Retinal pigment epithelial cell (primary cell): ENCODE measurements at regions not wholly inside any gene's neighbourhood (a gene's known extent, or its start where the extent isn't known, plus 50 kb on each side); places are given as distances from the start of the nearest gene placed in this dataset.

Experiments used
- DNase-seq: peaks from one replicate; pipeline ENCODE4 v3.0.0-alpha.2; 2010; ENCODE audit warnings: low read depth
- H3K4me3 ChIP-seq: 2 replicates; pipeline ENCODE4 v1.5.1; 2011; ENCODE audit warnings: mild to moderate bottlenecking, low read length, control low read depth, moderate library complexity
- CTCF ChIP-seq: conservative IDR thresholded peaks from 2 replicates; pipeline ENCODE4 v1.5.1; 2011; ENCODE audit warnings: low read depth, low read length, control low read depth, inconsistent platforms

DNA sequence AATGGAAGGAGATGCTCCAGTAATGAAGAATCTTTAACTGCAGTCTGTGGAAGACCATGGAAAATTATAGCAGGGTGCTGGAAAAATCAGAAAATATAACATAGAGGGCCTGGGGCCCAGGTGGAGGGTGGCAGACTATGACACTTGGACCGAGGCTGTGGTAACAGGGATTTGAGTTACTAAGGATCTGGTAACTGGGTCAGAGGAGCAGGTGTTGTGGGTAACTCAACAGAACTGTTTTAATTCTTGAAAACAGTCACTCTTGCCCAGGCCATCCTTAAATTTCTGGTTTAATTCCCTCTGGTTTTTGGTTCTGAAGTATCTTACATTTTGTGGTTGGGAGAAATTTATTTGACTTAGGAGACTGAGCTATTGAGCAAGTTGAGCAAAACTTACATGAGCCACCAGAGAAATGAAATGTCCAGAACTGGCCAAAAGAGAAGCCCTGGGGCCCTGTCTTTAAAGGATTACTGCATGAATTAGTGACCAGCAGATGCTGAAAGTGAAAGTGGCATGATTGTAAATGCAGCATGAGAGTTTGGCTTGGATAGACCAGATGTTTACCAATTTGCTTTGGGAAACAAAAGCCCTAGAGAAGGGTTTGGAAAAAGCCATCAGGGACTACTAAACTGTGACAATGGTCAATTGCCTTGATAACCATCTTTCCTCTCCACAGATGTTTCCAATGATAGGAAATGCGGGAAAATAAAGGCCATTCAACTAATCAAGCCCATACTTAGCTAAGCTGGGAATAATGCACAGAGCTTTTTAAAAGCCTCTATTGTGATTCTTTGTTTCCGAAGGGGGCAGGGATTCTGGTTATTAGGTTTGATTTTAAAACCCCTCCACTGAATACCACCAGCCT is 374.9 kb upstream of the TGFBR2 start:
- no peak overlapping the region for H3K4me3 ChIP-seq
- DNase-seq = no peak
- TF ChIP-seq CTCF = no peak

GRCh38 chr3:30232142-30232541 is 374.3 kb upstream of the TGFBR2 start:
- no peak for TF ChIP-seq CTCF
- H3K4me3 ChIP-seq = no peak overlapping the region
- DNase-seq = no peak

DNA sequence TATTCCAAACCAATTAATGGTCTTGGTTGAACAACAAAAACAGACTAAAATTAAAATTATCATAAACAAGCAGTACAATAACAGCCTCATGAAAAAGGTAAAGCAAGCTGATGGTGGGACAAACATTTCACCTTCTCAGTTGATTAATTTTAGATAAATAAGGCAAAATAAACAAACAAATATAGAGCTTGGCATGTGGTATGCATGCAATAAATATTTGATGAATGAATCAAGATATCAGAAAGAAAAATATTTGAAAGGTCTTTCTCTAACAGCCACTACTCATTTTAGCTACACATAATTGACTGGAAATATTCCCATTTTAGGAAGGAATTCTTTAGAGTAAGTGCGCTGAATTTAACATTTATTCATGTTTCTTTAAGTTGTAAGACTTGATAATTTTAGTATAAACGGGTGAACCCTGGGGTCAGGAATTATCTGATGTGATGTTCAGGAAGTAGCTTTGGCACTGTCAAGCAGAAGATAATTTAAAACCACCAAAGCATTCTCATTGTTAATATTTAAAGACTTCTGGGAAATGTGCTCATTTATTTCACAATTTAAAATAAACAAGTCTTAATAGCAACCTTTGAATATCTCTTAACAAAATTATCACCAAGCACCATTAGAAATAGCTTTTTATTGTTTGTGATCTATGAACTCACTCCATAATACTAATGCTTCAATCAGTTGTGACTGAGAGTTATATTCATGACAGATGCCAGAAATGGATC is 372.3 kb upstream of the TGFBR2 start:
- no peak for TF ChIP-seq CTCF
- H3K4me3 ChIP-seq = no peak overlapping the region
- DNase-seq = no peak

DNA sequence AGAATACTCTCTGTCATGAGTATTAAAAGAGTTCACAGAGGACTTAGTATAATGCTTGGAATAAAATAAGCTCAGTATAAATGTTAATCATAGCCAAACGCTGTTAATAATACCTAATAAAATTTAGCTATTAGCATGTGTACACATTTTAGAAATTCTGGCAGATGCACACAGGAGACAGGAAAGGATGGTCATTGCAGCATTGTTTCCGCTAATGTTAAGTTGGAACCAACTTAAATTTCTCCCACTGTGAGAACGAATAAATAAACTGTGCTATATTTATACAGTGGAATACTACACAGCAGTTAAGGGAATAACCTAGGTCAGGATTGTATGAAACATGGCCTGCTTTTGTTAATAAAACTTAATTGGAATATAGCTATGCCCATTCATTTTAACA is 370.4 kb upstream of the TGFBR2 start:
- TF ChIP-seq CTCF = no peak
- no peak for DNase-seq
- H3K4me3 ChIP-seq = no peak overlapping the region

DNA sequence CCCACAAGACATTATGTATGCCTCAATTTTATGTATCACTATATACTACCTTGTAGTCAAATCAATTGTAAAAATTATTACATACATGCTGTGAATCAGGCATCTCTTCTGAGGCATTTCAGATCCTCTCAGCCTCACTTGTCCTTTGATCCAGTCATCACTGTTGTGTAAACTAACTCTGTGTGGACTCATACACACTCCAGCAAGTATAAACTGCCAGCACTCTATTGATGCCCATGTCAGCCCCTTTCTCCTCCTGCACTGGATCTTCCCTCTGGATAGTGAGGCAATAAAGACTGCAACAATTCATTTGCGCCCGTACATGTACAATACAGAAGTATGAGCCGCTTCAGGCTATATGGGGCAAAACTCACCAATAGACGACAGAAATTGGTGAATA is 364.7 kb upstream of the TGFBR2 start:
- DNase-seq = no peak
- TF ChIP-seq CTCF = no peak
- no peak overlapping the region for H3K4me3 ChIP-seq

GRCh38 chr3:30245858-30246622 is 360.4 kb upstream of the TGFBR2 start:
- no peak for TF ChIP-seq CTCF
- DNase-seq = no peak
- H3K4me3 ChIP-seq = no peak overlapping the region
